ENCODE measurements at regions not wholly inside any gene's neighbourhood (a gene's known extent, or its start where the extent isn't known, plus 50 kb on each side); places are given as distances from the start of the nearest gene placed in this dataset.

GRCh38 chr2:134089454-134089853 is 164.4 kb upstream of the MGAT5 start:
- DNase-seq: no peak

- DNase-seq: no peak
Observed at GRCh38 chr2:134097740-134098139, 156.1 kb upstream of the MGAT5 start.

GRCh38 chr2:134098321-134098720 is 155.6 kb upstream of the MGAT5 start:
- no peak for DNase-seq

GRCh38 chr2:134099273-134099672 is 154.6 kb upstream of the MGAT5 start:
- no peak for DNase-seq

- DNase-seq: no peak
Observed at GRCh38 chr2:134103196-134103595, 150.7 kb upstream of the MGAT5 start.

- DNase-seq: no peak
Observed at GRCh38 chr2:134104754-134105153, 149.1 kb upstream of the MGAT5 start.

GRCh38 chr2:134107402-134107801 is 146.5 kb upstream of the MGAT5 start:
- no peak for DNase-seq

GRCh38 chr2:134108113-134108512 is 145.8 kb upstream of the MGAT5 start:
- DNase-seq: no peak

GRCh38 chr2:134109246-134109645 is 144.6 kb upstream of the MGAT5 start:
- DNase-seq: no peak

- no peak for DNase-seq
Observed at GRCh38 chr2:134109725-134110124, 144.1 kb upstream of the MGAT5 start.

GRCh38 chr2:134110532-134110931 is 143.3 kb upstream of the MGAT5 start:
- DNase-seq: no peak

GRCh38 chr2:134117676-134118075 is 136.2 kb upstream of the MGAT5 start:
- DNase-seq: no peak

GRCh38 chr2:134118279-134119116 is 135.4 kb upstream of the MGAT5 start:
- DNase-seq: peak; percentile 85 to 86

- DNase-seq: no peak
Observed at GRCh38 chr2:134119117-134119712, 134.7 kb upstream of the MGAT5 start.

GRCh38 chr2:134119713-134120405 is 134.0 kb upstream of the MGAT5 start:
- peak; percentile 88 for DNase-seq

GRCh38 chr2:134120406-134120732 is 133.5 kb upstream of the MGAT5 start:
- no peak for DNase-seq

- peak; percentile 70 to 77 for DNase-seq
Observed at GRCh38 chr2:134120733-134121630, 132.9 kb upstream of the MGAT5 start.

GRCh38 chr2:134122610-134123009 is 131.3 kb upstream of the MGAT5 start:
- DNase-seq: no peak

GRCh38 chr2:134123332-134123731 is 130.5 kb upstream of the MGAT5 start:
- no peak for DNase-seq

GRCh38 chr2:134124047-134124753 is 129.7 kb upstream of the MGAT5 start:
- DNase-seq: no peak

GRCh38 chr2:134127496-134127895 is 126.4 kb upstream of the MGAT5 start:
- peak; percentile 71 to 78 for DNase-seq

GRCh38 chr2:134128746-134129145 is 125.1 kb upstream of the MGAT5 start:
- no peak for DNase-seq

All from activated T-cell treated with anti-CD3 and anti-CD28 coated beads, Interleukin-2, amount 50 U/mL, for 48 hours (primary cell).